HG03135 (cell line): ENCODE measurements at regions not wholly inside any gene's neighbourhood (a gene's known extent, or its start where the extent isn't known, plus 50 kb on each side); places are given as distances from the start of the nearest gene placed in this dataset.
A peak's percentile ranks its signal among the peaks of the same experiment; 100 is the strongest.
"Not testable (repeated sequence)": the region's sequence is repeated elsewhere in the genome, so short reads cannot be mapped to it uniquely, and the experiment has no call there.

Source experiments
- ATAC-seq: cut with Tn5 transposase; IDR thresholded peaks from one replicate; pipeline ENCODE4 v1.9.1; 2021; ENCODE audit warnings: mild to moderate bottlenecking, moderate library complexity; ENCODE audit not compliant: unreplicated experiment

GRCh38 chr2:47690706-47691325, 92.1 kb upstream of the MSH6 start:
- not testable (repeated sequence) for ATAC-seq

- no peak for ATAC-seq
Measured at GRCh38 chr2:47690132-47690531, 92.8 kb upstream of the MSH6 start.

- ATAC-seq, result peak; percentile 66
Measured at GRCh38 chr2:47689118-47689517, 93.8 kb upstream of the MSH6 start.

GRCh38 chr2:47688561-47688960, 94.4 kb upstream of the MSH6 start:
- no peak for ATAC-seq

- no peak for ATAC-seq
Measured at GRCh38 chr2:47687856-47688255, 95.1 kb upstream of the MSH6 start.

GRCh38 chr2:47686018-47686417, 96.9 kb upstream of the MSH6 start:
- ATAC-seq, result no peak

GRCh38 chr2:47682216-47682749, 100.7 kb upstream of the MSH6 start:
- ATAC-seq, result no peak

GRCh38 chr2:47676261-47676926, 105.6 kb upstream of the KCNK12 start:
- no peak for ATAC-seq

GRCh38 chr2:47675196-47675825, 104.5 kb upstream of the KCNK12 start:
- ATAC-seq, result no peak

- ATAC-seq, result no peak
Measured at GRCh38 chr2:47666332-47666731, 95.5 kb upstream of the KCNK12 start.

GRCh38 chr2:47664817-47665216, 94.0 kb upstream of the KCNK12 start:
- no peak for ATAC-seq

- ATAC-seq, result no peak
Measured at GRCh38 chr2:47662552-47662951, 91.8 kb upstream of the KCNK12 start.

GRCh38 chr2:47661310-47661709, 90.5 kb upstream of the KCNK12 start:
- ATAC-seq, result no peak

- no peak for ATAC-seq
Measured at GRCh38 chr2:47660168-47660567, 89.4 kb upstream of the KCNK12 start.

GRCh38 chr2:47658646-47659320, 88.0 kb upstream of the KCNK12 start:
- no peak for ATAC-seq

- no peak for ATAC-seq
Measured at GRCh38 chr2:47657886-47658489, 87.2 kb upstream of the KCNK12 start.

GRCh38 chr2:47656715-47657600, 86.2 kb upstream of the KCNK12 start:
- no peak for ATAC-seq

GRCh38 chr2:47655563-47655880, 84.7 kb upstream of the KCNK12 start:
- ATAC-seq, result no peak

- peak; percentile 86 for ATAC-seq
Measured at GRCh38 chr2:47654790-47655562, 84.2 kb upstream of the KCNK12 start.
